ENCODE measurements at regions not wholly inside any gene's neighbourhood (a gene's known extent, or its start where the extent isn't known, plus 50 kb on each side); places are given as distances from the start of the nearest gene placed in this dataset.

DNA sequence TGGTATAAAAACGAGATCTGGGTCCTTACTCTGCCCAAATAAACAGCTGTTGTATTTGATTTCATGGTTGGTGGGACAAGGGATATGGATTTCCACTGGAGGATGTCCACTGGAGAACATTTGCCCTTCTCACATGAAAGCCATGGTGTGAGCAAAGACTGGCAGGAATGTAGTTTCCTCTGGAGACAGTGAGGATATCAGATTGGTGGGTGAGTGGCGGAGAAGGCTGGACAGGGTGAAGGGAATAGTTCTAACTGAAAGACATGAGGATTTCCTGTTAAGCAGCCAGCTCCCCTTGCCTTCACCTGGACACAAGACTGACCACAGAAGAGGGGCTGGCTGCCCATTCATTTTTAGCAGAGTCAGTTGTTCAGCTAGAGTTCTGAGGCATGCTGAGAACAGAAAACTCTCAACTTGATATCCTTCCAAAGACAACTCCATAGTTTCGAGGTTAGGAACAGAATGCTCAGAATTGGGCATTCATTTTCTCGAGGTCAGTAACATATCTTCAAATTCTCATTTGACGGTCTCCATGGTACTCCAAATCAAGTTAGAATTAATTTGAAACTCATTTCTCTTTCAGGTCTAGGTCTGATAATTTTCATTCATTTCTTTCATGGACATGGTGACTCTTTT lies 365.7 kb downstream of the LRIG3 start (continued):
- TF ChIP-seq, protein P1, sequence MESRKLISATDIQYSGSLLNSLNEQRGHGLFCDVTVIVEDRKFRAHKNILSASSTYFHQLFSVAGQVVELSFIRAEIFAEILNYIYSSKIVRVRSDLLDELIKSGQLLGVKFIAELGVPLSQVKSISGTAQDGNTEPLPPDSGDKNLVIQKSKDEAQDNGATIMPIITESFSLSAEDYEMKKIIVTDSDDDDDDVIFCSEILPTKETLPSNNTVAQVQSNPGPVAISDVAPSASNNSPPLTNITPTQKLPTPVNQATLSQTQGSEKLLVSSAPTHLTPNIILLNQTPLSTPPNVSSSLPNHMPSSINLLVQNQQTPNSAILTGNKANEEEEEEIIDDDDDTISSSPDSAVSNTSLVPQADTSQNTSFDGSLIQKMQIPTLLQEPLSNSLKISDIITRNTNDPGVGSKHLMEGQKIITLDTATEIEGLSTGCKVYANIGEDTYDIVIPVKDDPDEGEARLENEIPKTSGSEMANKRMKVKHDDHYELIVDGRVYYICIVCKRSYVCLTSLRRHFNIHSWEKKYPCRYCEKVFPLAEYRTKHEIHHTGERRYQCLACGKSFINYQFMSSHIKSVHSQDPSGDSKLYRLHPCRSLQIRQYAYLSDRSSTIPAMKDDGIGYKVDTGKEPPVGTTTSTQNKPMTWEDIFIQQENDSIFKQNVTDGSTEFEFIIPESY (IDR thresholded peaks at IDR 0.05; ENCODE audit: borderline replicate concordance, low read depth): no peak
- TF ChIP-seq MXI1 (IDR thresholded peaks at IDR 0.05; ENCODE audit: low read depth, low read length) (no peak), EP300 (IDR thresholded peaks at IDR 0.05; ENCODE audit: borderline replicate concordance in 1 of 2, low read depth in 1 of 2, low read length in 1 of 2) (no peak), RFX5 (IDR thresholded peaks at IDR 0.05; ENCODE audit: low read length) (no peak)

DNA sequence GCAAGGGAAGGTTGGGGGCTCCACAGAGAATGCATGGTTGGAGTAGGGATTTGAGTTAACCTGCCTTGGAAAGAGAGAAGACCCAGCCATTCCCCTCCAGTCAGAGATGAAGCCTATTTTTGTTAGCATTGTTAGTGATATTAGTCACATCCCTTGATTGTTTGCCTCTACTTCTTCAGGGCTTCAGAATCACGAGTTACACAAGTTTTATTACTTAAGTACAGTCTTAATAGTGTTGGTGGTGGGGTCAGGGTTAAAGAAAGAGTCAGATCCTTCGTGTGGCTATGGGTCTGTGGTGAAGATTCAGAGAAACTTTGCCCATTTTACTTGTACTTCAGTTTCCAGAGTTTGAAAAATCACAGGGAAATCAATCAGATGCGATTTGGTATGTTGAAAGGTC lies 363.1 kb downstream of the LRIG3 start:
- no peak overlapping the region for H2AFZ ChIP-seq (ENCODE audit: low read depth)
- peaks cover 18% of the 10 kb centered on the region; the same call in 1 of the 2 replicates for H3K27me3 ChIP-seq (ENCODE audit: insufficient read depth)
- no peaks in the 10 kb centered on the region for H3F3A ChIP-seq (replicated peaks; ENCODE audit: insufficient read depth)
- H3K4me2 ChIP-seq: no peak overlapping the region
- TF ChIP-seq RCOR1 (IDR thresholded peaks at IDR 0.05; ENCODE audit: low read length) (no peak), CHD2 (IDR thresholded peaks at IDR 0.05; ENCODE audit: low read length, partially characterized antibody) (no peak), FOXM1 (IDR thresholded peaks at IDR 0.05; ENCODE audit: low read depth) (no peak), TAF1 (IDR thresholded peaks at IDR 0.05; ENCODE audit: borderline replicate concordance, low read depth, low read length) (no peak), TEAD4 (IDR thresholded peaks at IDR 0.05; ENCODE audit: borderline replicate concordance, insufficient read depth) (no peak), POLR2AphosphoS5 (IDR thresholded peaks at IDR 0.05; ENCODE audit: low read depth, low read length) (no peak), JUND (IDR thresholded peaks at IDR 0.05) (no peak), FOSL2 (IDR thresholded peaks at IDR 0.05; ENCODE audit: borderline replicate concordance, low read depth) (no peak)
- TF ChIP-seq, protein P2, sequence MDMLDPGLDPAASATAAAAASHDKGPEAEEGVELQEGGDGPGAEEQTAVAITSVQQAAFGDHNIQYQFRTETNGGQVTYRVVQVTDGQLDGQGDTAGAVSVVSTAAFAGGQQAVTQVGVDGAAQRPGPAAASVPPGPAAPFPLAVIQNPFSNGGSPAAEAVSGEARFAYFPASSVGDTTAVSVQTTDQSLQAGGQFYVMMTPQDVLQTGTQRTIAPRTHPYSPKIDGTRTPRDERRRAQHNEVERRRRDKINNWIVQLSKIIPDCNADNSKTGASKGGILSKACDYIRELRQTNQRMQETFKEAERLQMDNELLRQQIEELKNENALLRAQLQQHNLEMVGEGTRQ (IDR thresholded peaks at IDR 0.05; ENCODE audit: borderline replicate concordance, low read depth, low read length): no peak
- TF ChIP-seq, protein P3, sequence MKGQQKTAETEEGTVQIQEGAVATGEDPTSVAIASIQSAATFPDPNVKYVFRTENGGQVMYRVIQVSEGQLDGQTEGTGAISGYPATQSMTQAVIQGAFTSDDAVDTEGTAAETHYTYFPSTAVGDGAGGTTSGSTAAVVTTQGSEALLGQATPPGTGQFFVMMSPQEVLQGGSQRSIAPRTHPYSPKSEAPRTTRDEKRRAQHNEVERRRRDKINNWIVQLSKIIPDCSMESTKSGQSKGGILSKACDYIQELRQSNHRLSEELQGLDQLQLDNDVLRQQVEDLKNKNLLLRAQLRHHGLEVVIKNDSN (IDR thresholded peaks at IDR 0.05; ENCODE audit: borderline replicate concordance, low read depth): no peak
- TF ChIP-seq, protein P4, sequence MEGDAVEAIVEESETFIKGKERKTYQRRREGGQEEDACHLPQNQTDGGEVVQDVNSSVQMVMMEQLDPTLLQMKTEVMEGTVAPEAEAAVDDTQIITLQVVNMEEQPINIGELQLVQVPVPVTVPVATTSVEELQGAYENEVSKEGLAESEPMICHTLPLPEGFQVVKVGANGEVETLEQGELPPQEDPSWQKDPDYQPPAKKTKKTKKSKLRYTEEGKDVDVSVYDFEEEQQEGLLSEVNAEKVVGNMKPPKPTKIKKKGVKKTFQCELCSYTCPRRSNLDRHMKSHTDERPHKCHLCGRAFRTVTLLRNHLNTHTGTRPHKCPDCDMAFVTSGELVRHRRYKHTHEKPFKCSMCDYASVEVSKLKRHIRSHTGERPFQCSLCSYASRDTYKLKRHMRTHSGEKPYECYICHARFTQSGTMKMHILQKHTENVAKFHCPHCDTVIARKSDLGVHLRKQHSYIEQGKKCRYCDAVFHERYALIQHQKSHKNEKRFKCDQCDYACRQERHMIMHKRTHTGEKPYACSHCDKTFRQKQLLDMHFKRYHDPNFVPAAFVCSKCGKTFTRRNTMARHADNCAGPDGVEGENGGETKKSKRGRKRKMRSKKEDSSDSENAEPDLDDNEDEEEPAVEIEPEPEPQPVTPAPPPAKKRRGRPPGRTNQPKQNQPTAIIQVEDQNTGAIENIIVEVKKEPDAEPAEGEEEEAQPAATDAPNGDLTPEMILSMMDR (IDR thresholded peaks at IDR 0.05): no peak
- TF ChIP-seq, protein P5, sequence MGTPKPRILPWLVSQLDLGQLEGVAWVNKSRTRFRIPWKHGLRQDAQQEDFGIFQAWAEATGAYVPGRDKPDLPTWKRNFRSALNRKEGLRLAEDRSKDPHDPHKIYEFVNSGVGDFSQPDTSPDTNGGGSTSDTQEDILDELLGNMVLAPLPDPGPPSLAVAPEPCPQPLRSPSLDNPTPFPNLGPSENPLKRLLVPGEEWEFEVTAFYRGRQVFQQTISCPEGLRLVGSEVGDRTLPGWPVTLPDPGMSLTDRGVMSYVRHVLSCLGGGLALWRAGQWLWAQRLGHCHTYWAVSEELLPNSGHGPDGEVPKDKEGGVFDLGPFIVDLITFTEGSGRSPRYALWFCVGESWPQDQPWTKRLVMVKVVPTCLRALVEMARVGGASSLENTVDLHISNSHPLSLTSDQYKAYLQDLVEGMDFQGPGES (IDR thresholded peaks at IDR 0.05; ENCODE audit: low read depth, low read length): no peak
- H3K4me3 ChIP-seq (ENCODE audit: low read depth in 2 of 2, low read length in 1 of 2): no peak overlapping the region
- no peak overlapping the region for H3K27ac ChIP-seq (ENCODE audit: low read depth in 2 of 2, low read length in 1 of 2)
- no peaks in the 10 kb centered on the region for H3K9me3 ChIP-seq
- H3K79me2 ChIP-seq (ENCODE audit: insufficient read depth): no peaks in the 10 kb centered on the region
- ChIA-PET CTCF (no interaction called here), POLR2A (no interaction called here)
- no peaks in the 10 kb centered on the region for H4K20me1 ChIP-seq (ENCODE audit: insufficient read depth)
- WGBS (ENCODE audit: low lambda C conversion rate): 2% methylated on average over 3 of the region's 3 CpGs
- no peak for DNase-seq
- H3K9ac ChIP-seq: no peak overlapping the region
- no peaks in the 10 kb centered on the region for H3K36me3 ChIP-seq (replicated peaks in 1 of 2; ENCODE audit: control insufficient read depth in 1 of 2, insufficient read depth in 2 of 2, low read length in 1 of 2)
- H3K4me1 ChIP-seq (ENCODE audit: control insufficient read depth in 1 of 2, insufficient read depth in 2 of 2, low read depth in 1 of 2, low read length in 1 of 2): no peaks in the 10 kb centered on the region
- H3K9me2 ChIP-seq: no peaks in the 10 kb centered on the region
